ENCODE measurements at regions not wholly inside any gene's neighbourhood (a gene's known extent, or its start where the extent isn't known, plus 50 kb on each side); places are given as distances from the start of the nearest gene placed in this dataset.

- TF ChIP-seq CTCF (IDR thresholded peaks at IDR 0.05) (no peak), EP300 (IDR thresholded peaks at IDR 0.05) (no peak)
Measured at GRCh38 chr10:78815702-78816334, 252.9 kb upstream of the ZMIZ1 start.

Measured in tibial nerve (tissue), 4 donors.